Activated CD4-positive, alpha-beta memory T cell treated with anti-CD3 and anti-CD28 coated beads for 36 hours (primary cell): ENCODE measurements at regions not wholly inside any gene's neighbourhood (a gene's known extent, or its start where the extent isn't known, plus 50 kb on each side); places are given as distances from the start of the nearest gene placed in this dataset.

Source experiments
- CTCF ChIA-PET: fragments of 350-600 bp; sonication (Branson Sonifier 250); formaldehyde crosslinking; loops from one replicate; lab custom pipeline; 2021; ENCODE audit warnings: antibody characterized with exemption, inconsistent platforms; lab: Charles Lee
- POLR2A ChIA-PET: fragments of 350-600 bp; sonication (Branson Sonifier 250); formaldehyde crosslinking; loops from one replicate; lab custom pipeline; 2021; ENCODE audit warnings: antibody characterized with exemption; lab: Charles Lee
- DNase-seq: peaks from one replicate; pipeline ENCODE4 v3.0.0-alpha.2; 2020
- H3K27ac Mint-ChIP-seq: one replicate; pipeline ENCODE4 v1.8.0; 2021; ENCODE audit warnings: mixed read lengths
- H3K27me3 Mint-ChIP-seq: one replicate; pipeline ENCODE4 v1.8.0; 2021; ENCODE audit warnings: mixed read lengths
- H3K36me3 Mint-ChIP-seq: one replicate; pipeline ENCODE4 v1.8.0; 2021; ENCODE audit warnings: mixed read lengths
- H3K4me1 Mint-ChIP-seq: one replicate; pipeline ENCODE4 v1.8.0; 2021; ENCODE audit warnings: low read depth, mixed read lengths
- H3K4me3 Mint-ChIP-seq: one replicate; pipeline ENCODE4 v1.8.0; 2021; ENCODE audit warnings: mild to moderate bottlenecking, mixed read lengths
- H3K9me3 Mint-ChIP-seq: one replicate; pipeline ENCODE4 v1.8.0; 2021; ENCODE audit warnings: mixed read lengths
- intact Hi-C: fragments of 100-400 bp; cut with micrococcal nuclease; formaldehyde crosslinking; loops from one replicate; pipeline ENCODE4 v1.15.1; 2023

GRCh38 chr11:19372381-19372780 lies 131.6 kb upstream of the E2F8 start:
- Mint-ChIP-seq H3K27ac (no peak overlapping the region), H3K4me3 (no peak overlapping the region), H3K27me3 (peaks cover 22% of the 10 kb centered on the region), H3K9me3 (no peaks in the 10 kb centered on the region), H3K4me1 (no peaks in the 10 kb centered on the region), H3K36me3 (no peaks in the 10 kb centered on the region)
- ChIA-PET POLR2A (no interaction called here), CTCF (no interaction called here)
- intact Hi-C loops = no loop called here
- DNase-seq = no peak

- CTCF ChIA-PET = interaction anchor here (1.4 kb wide), 1 partner anchor 187 kb away, joined by 4 read pairs; no protein-coding TSS in a partner anchor
- peaks cover 15% of the 10 kb centered on the region for H3K27me3 Mint-ChIP-seq
- no peaks in the 10 kb centered on the region for H3K36me3 Mint-ChIP-seq
- H3K9me3 Mint-ChIP-seq = no peaks in the 10 kb centered on the region
- H3K4me1 Mint-ChIP-seq = no peaks in the 10 kb centered on the region
- DNase-seq = no peak
- intact Hi-C loops = no loop called here
- no peak overlapping the region for H3K27ac Mint-ChIP-seq
- H3K4me3 Mint-ChIP-seq = no peak overlapping the region
- POLR2A ChIA-PET = no interaction called here
Measured at GRCh38 chr11:19370100-19370861, 129.5 kb upstream of the E2F8 start.

- ChIA-PET CTCF (no interaction called here), POLR2A (no interaction called here)
- Mint-ChIP-seq H3K9me3 (no peaks in the 10 kb centered on the region), H3K36me3 (no peaks in the 10 kb centered on the region), H3K4me3 (no peak overlapping the region), H3K27ac (no peak overlapping the region), H3K4me1 (no peaks in the 10 kb centered on the region), H3K27me3 (peaks cover 8% of the 10 kb centered on the region)
- intact Hi-C loops = no loop called here
- DNase-seq = no peak
Measured at GRCh38 chr11:19368726-19369375, 128.1 kb upstream of the E2F8 start.

- intact Hi-C loops = no loop called here
- ChIA-PET POLR2A (no interaction called here), CTCF (no interaction called here)
- no peak overlapping the region for H3K4me3 Mint-ChIP-seq
- H3K4me1 Mint-ChIP-seq = no peaks in the 10 kb centered on the region
- peaks cover 2% of the 10 kb centered on the region for H3K9me3 Mint-ChIP-seq
- no peak overlapping the region for H3K27ac Mint-ChIP-seq
- H3K27me3 Mint-ChIP-seq = peaks cover 5% of the 10 kb centered on the region
- DNase-seq = no peak
- no peaks in the 10 kb centered on the region for H3K36me3 Mint-ChIP-seq
Measured at GRCh38 chr11:19366992-19367709, 126.4 kb upstream of the E2F8 start.

GRCh38 chr11:19365743-19366410 lies 125.1 kb upstream of the E2F8 start:
- Mint-ChIP-seq H3K36me3 (no peaks in the 10 kb centered on the region), H3K4me1 (no peaks in the 10 kb centered on the region), H3K27me3 (peaks cover 5% of the 10 kb centered on the region), H3K9me3 (peaks cover 2% of the 10 kb centered on the region), H3K27ac (no peak overlapping the region), H3K4me3 (no peak overlapping the region)
- no peak for DNase-seq
- ChIA-PET CTCF (no interaction called here), POLR2A (interaction anchor here (0.7 kb wide), 1 partner anchor 20 kb away, joined by 3 read pairs; no protein-coding TSS in a partner anchor)
- intact Hi-C loops = no loop called here

GRCh38 chr11:19359221-19360000 lies 118.7 kb upstream of the E2F8 start:
- H3K4me1 Mint-ChIP-seq = no peaks in the 10 kb centered on the region
- DNase-seq = no peak
- no peaks in the 10 kb centered on the region for H3K36me3 Mint-ChIP-seq
- H3K27ac Mint-ChIP-seq = no peak overlapping the region
- intact Hi-C loops = no loop called here
- no peak overlapping the region for H3K4me3 Mint-ChIP-seq
- peaks cover 20% of the 10 kb centered on the region for H3K27me3 Mint-ChIP-seq
- peaks cover 2% of the 10 kb centered on the region for H3K9me3 Mint-ChIP-seq
- ChIA-PET CTCF (no interaction called here), POLR2A (no interaction called here)

GRCh38 chr11:19357943-19358342 lies 117.2 kb upstream of the E2F8 start:
- H3K4me3 Mint-ChIP-seq = no peak overlapping the region
- ChIA-PET CTCF (no interaction called here), POLR2A (no interaction called here)
- no peak for DNase-seq
- no peaks in the 10 kb centered on the region for H3K4me1 Mint-ChIP-seq
- peaks cover 18% of the 10 kb centered on the region for H3K27me3 Mint-ChIP-seq
- no peaks in the 10 kb centered on the region for H3K36me3 Mint-ChIP-seq
- no peaks in the 10 kb centered on the region for H3K9me3 Mint-ChIP-seq
- intact Hi-C loops = no loop called here
- H3K27ac Mint-ChIP-seq = no peak overlapping the region

- H3K27ac Mint-ChIP-seq = no peak overlapping the region
- peaks cover 28% of the 10 kb centered on the region for H3K27me3 Mint-ChIP-seq
- intact Hi-C loops = no loop called here
- ChIA-PET CTCF (interaction anchor here (0.8 kb wide), 1 partner anchor 96 kb away, joined by 3 read pairs; no protein-coding TSS in a partner anchor), POLR2A (no interaction called here)
- H3K4me1 Mint-ChIP-seq = no peaks in the 10 kb centered on the region
- no peaks in the 10 kb centered on the region for H3K36me3 Mint-ChIP-seq
- DNase-seq = no peak
- H3K9me3 Mint-ChIP-seq = no peaks in the 10 kb centered on the region
- H3K4me3 Mint-ChIP-seq = no peak overlapping the region
Measured at GRCh38 chr11:19355601-19356000, 114.9 kb upstream of the E2F8 start.

GRCh38 chr11:19353287-19353850 lies 112.6 kb upstream of the E2F8 start:
- intact Hi-C loops = no loop called here
- CTCF ChIA-PET = no interaction called here
- peaks cover 41% of the 10 kb centered on the region for H3K27me3 Mint-ChIP-seq

GRCh38 chr11:19352771-19353160 lies 112.0 kb upstream of the E2F8 start:
- Mint-ChIP-seq H3K4me1 (no peaks in the 10 kb centered on the region), H3K9me3 (no peaks in the 10 kb centered on the region), H3K36me3 (no peaks in the 10 kb centered on the region), H3K4me3 (no peak overlapping the region), H3K27me3 (peaks cover 40% of the 10 kb centered on the region), H3K27ac (no peak overlapping the region)
- no peak for DNase-seq
- intact Hi-C loops = no loop called here
- ChIA-PET POLR2A (no interaction called here), CTCF (no interaction called here)

More at GRCh38 chr11:19353287-19353850, 112.6 kb upstream of the E2F8 start:
- DNase-seq = no peak
- Mint-ChIP-seq H3K9me3 (no peaks in the 10 kb centered on the region), H3K27ac (no peak overlapping the region), H3K36me3 (no peaks in the 10 kb centered on the region), H3K4me1 (no peaks in the 10 kb centered on the region), H3K4me3 (no peak overlapping the region)
- POLR2A ChIA-PET = no interaction called here

GRCh38 chr11:19352072-19352770 lies 111.5 kb upstream of the E2F8 start:
- CTCF ChIA-PET = no interaction called here
- Mint-ChIP-seq H3K9me3 (no peaks in the 10 kb centered on the region), H3K4me1 (no peaks in the 10 kb centered on the region), H3K27me3 (peaks cover 46% of the 10 kb centered on the region), H3K4me3 (no peak overlapping the region), H3K36me3 (no peaks in the 10 kb centered on the region), H3K27ac (no peak overlapping the region)
- intact Hi-C loops = no loop called here
- POLR2A ChIA-PET = no interaction called here
- no peak for DNase-seq
